Liver (tissue), 8 donors: ENCODE measurements at regions not wholly inside any gene's neighbourhood (a gene's known extent, or its start where the extent isn't known, plus 50 kb on each side); places are given as distances from the start of the nearest gene placed in this dataset.

Experiments
- DNase-seq: peaks from one replicate; pipeline ENCODE4 v3.0.0-alpha.2; 2017; ENCODE audit warnings: low spot score
- H3K27ac ChIP-seq, 2 donors: one replicate each; pipeline ENCODE4 v1.7.0; 2013; ENCODE audit warnings: inconsistent platforms in 2 of 2, low read length in 2 of 2, control low read depth in 1 of 2, low read depth in 1 of 2, mild to moderate bottlenecking in 1 of 2
- H3K27me3 ChIP-seq, 4 donors: one replicate each; pipeline versions ENCODE4 v1.6.1 to v1.7.0; 2013; ENCODE audit warnings: low read length in 3 of 4, inconsistent platforms in 1 of 4, mild to moderate bottlenecking in 1 of 4, moderate library complexity in 1 of 4; ENCODE audit not compliant: control insufficient read depth in 4 of 4, insufficient read depth in 4 of 4
- H3K36me3 ChIP-seq, 4 donors: one replicate each; pipeline versions ENCODE4 v1.6.1 to v1.7.0; 2013; ENCODE audit warnings: low read length in 3 of 4, mild to moderate bottlenecking in 3 of 4, low read depth in 1 of 4, moderate library complexity in 1 of 4; ENCODE audit not compliant: control insufficient read depth in 4 of 4, insufficient read depth in 3 of 4
- H3K4me1 ChIP-seq, 4 donors: one replicate each; pipeline versions ENCODE4 v1.6.1 to v1.7.0; 2013; ENCODE audit warnings: low read length in 3 of 4, mild to moderate bottlenecking in 3 of 4, moderate library complexity in 1 of 4; ENCODE audit not compliant: control insufficient read depth in 4 of 4, insufficient read depth in 4 of 4
- H3K4me3 ChIP-seq, 3 donors: one replicate each; pipeline versions ENCODE4 v1.6.1 to v1.7.0; 2013; ENCODE audit warnings: low read length in 3 of 3, control low read depth in 1 of 3, low read depth in 1 of 3, mild to moderate bottlenecking in 1 of 3
- H3K9ac ChIP-seq, 2 donors: one replicate each; pipeline ENCODE4 v1.7.0; 2013; ENCODE audit warnings: low read length in 2 of 2, mild to moderate bottlenecking in 2 of 2, moderate library complexity in 2 of 2, control low read depth in 1 of 2, low read depth in 1 of 2
- H3K9me3 ChIP-seq, 4 donors: one replicate each; pipeline versions ENCODE4 v1.6.1 to v1.7.0; 2013; ENCODE audit warnings: low read length in 3 of 4; ENCODE audit not compliant: control insufficient read depth in 4 of 4
- ATF3 ChIP-seq: IDR thresholded peaks from 2 replicates; pipeline ENCODE4 v1.6.1; 2016; ENCODE audit warnings: antibody characterized with exemption
- CTCF ChIP-seq: fragments of 150-350 bp; IDR thresholded peaks from 2 replicates; pipeline ENCODE4 v1.5.1; 2017; ENCODE audit warnings: improper control_type of control experiment, low read depth, low read length; ENCODE audit not compliant: missing input control
- FOXA1 ChIP-seq: IDR thresholded peaks from 2 replicates; pipeline ENCODE4 v1.6.1; 2016; ENCODE audit warnings: antibody characterized with exemption
- GABPA ChIP-seq, 2 donors: IDR thresholded peaks in 1 of 2; conservative IDR thresholded peaks in 1 of 2; 2 replicates each; pipeline ENCODE4 v1.6.1; 2016; ENCODE audit warnings: antibody characterized with exemption in 2 of 2, mild to moderate bottlenecking in 1 of 2, moderate library complexity in 1 of 2
- HNF4A ChIP-seq, 2 donors: conservative IDR thresholded peaks; 2 replicates each; pipeline ENCODE4 v1.6.1; 2016; ENCODE audit warnings: antibody characterized with exemption in 2 of 2, mild to moderate bottlenecking in 2 of 2
- HNF4G ChIP-seq: IDR thresholded peaks from 2 replicates; pipeline ENCODE4 v1.6.1; 2016; ENCODE audit warnings: antibody characterized with exemption
- JUND ChIP-seq, 2 donors: IDR thresholded peaks; 2 replicates each; pipeline ENCODE4 v1.6.1; 2016; ENCODE audit warnings: antibody characterized with exemption in 2 of 2
- MAX ChIP-seq: IDR thresholded peaks from 2 replicates; pipeline ENCODE4 v1.6.1; 2016; ENCODE audit warnings: antibody characterized with exemption
- NR2F2 ChIP-seq: IDR thresholded peaks from 2 replicates; pipeline ENCODE4 v1.6.1; 2016; ENCODE audit warnings: antibody characterized with exemption
- RAD21 ChIP-seq, 2 donors: IDR thresholded peaks; 2 replicates each; pipeline ENCODE4 v1.6.1; 2016; ENCODE audit warnings: antibody characterized with exemption in 2 of 2, mild to moderate bottlenecking in 2 of 2
- REST ChIP-seq: IDR thresholded peaks from 2 replicates; pipeline ENCODE4 v1.6.1; 2016; ENCODE audit warnings: antibody characterized with exemption, mild to moderate bottlenecking
- SP1 ChIP-seq: IDR thresholded peaks from 2 replicates; pipeline ENCODE4 v1.6.1; 2018; ENCODE audit warnings: antibody characterized with exemption, mild to moderate bottlenecking
- TAF1 ChIP-seq: conservative IDR thresholded peaks from 2 replicates; pipeline ENCODE4 v1.6.1; 2016; ENCODE audit warnings: antibody characterized with exemption, mild to moderate bottlenecking
- YY1 ChIP-seq: IDR thresholded peaks from 2 replicates; pipeline ENCODE4 v1.6.1; 2016; ENCODE audit warnings: antibody characterized with exemption, mild to moderate bottlenecking
- ZBTB33 ChIP-seq: IDR thresholded peaks from 2 replicates; pipeline ENCODE4 v1.6.1; 2016; ENCODE audit warnings: antibody characterized with exemption
- WGBS: extraction: QIAGEN DNeasy Blood & Tissue Kit; methylation state at CpG from one replicate; pipeline ENCODE4 v1.1.7; 2013; 5-methylcytosine and 5-hydroxymethylcytosine counted together
- donor health status: healthy.
- donor health status: healthy.
- donor health status: healthy.
- donor health status: healthy.
- donor health status: healthy.

- 43% methylated on average over 2 of the region's 2 CpGs for WGBS
- H3K27ac ChIP-seq: no peak overlapping the region
- H3K9me3 ChIP-seq: no peaks in the 10 kb centered on the region
- no peaks in the 10 kb centered on the region for H3K36me3 ChIP-seq
- no peaks in the 10 kb centered on the region for H3K4me1 ChIP-seq
- no peak overlapping the region for H3K4me3 ChIP-seq
- no peaks in the 10 kb centered on the region for H3K27me3 ChIP-seq
- no peak overlapping the region for H3K9ac ChIP-seq
- no peak for TF ChIP-seq GABPA (IDR thresholded peaks at IDR 0.05 in 1 of 2, conservative IDR thresholded peaks at IDR 0.05 in 1 of 2)
- no peak for TF ChIP-seq ZBTB33
- no peak for TF ChIP-seq ATF3
- no peak for TF ChIP-seq FOXA1
- DNase-seq: no peak
Measured at GRCh38 chr2:145321344-145321743, 801.4 kb upstream of the ZEB2 start.

GRCh38 chr2:145316496-145316895 lies 796.6 kb upstream of the ZEB2 start:
- TF ChIP-seq JUND (IDR thresholded peaks at IDR 0.05) (no peak), RAD21 (IDR thresholded peaks at IDR 0.05) (no peak), FOXA1 (no peak), SP1 (no peak), HNF4A (conservative IDR thresholded peaks at IDR 0.05) (no peak), HNF4G (no peak), TAF1 (no peak), MAX (no peak), ZBTB33 (no peak), NR2F2 (no peak)
- no peak overlapping the region for H3K4me3 ChIP-seq
- H3K4me1 ChIP-seq: no peaks in the 10 kb centered on the region
- WGBS: 93% methylated on average over 1 of the region's 1 CpG
- H3K36me3 ChIP-seq: no peaks in the 10 kb centered on the region
- DNase-seq: no peak
- no peaks in the 10 kb centered on the region for H3K9me3 ChIP-seq
- no peaks in the 10 kb centered on the region for H3K27me3 ChIP-seq
- H3K27ac ChIP-seq: no peak overlapping the region
- H3K9ac ChIP-seq: no peak overlapping the region

- Histone ChIP-seq H3K27me3 (no peaks in the 10 kb centered on the region), H3K36me3 (no peaks in the 10 kb centered on the region), H3K9ac (no peak overlapping the region), H3K9me3 (no peaks in the 10 kb centered on the region), H3K4me3 (no peak overlapping the region), H3K4me1 (no peaks in the 10 kb centered on the region), H3K27ac (no peak overlapping the region)
- no peak for DNase-seq
- 54% methylated on average over 3 of the region's 3 CpGs for WGBS
- TF ChIP-seq HNF4A (conservative IDR thresholded peaks at IDR 0.05): no peak
- TF ChIP-seq CTCF: no peak
- TF ChIP-seq REST: no peak
- TF ChIP-seq GABPA (IDR thresholded peaks at IDR 0.05 in 1 of 2, conservative IDR thresholded peaks at IDR 0.05 in 1 of 2): no peak
- TF ChIP-seq YY1: no peak
- TF ChIP-seq ZBTB33: no peak
- TF ChIP-seq NR2F2: no peak
- no peak for TF ChIP-seq SP1
Measured at GRCh38 chr2:145315053-145315452, 795.1 kb upstream of the ZEB2 start.
